Heart left ventricle (tissue), 16 donors: ENCODE measurements at regions not wholly inside any gene's neighbourhood (a gene's known extent, or its start where the extent isn't known, plus 50 kb on each side); places are given as distances from the start of the nearest gene placed in this dataset.

Experiments used
- ATAC-seq, 4 donors: fragments of 200-7000 bp; cut with Tn5 transposase; one replicate each; pipeline ENCODE4 v1.9.1; 2020 to 2022; ENCODE audit warnings: moderate library complexity in 4 of 4, mild to moderate bottlenecking in 3 of 4, moderate number of reproducible peaks in 1 of 4
- DNase-seq, 5 donors: peaks; one replicate each; pipeline ENCODE4 v3.0.0-alpha.2; 2020
- H3K27ac ChIP-seq, 12 donors: fragments of 200-600 bp; sonication (generic) in 4 of 12; one replicate each; pipeline versions ENCODE4 v1.5.0 to v1.8.0; 2016 to 2022; ENCODE audit warnings: mild to moderate bottlenecking in 2 of 12
- H3K27me3 ChIP-seq, 9 donors: fragments of 200-600 bp; sonication (generic) in 2 of 9; one replicate each; pipeline versions ENCODE4 v1.5.1 to v1.8.0; 2016 to 2022; ENCODE audit warnings: mild to moderate bottlenecking in 3 of 9
- H3K36me3 ChIP-seq, 9 donors: fragments of 200-600 bp; sonication (generic) in 2 of 9; one replicate each; pipeline versions ENCODE4 v1.5.0 to v1.8.0; 2018 to 2022; ENCODE audit warnings: mild to moderate bottlenecking in 2 of 9
- H3K4me1 ChIP-seq, 12 donors: fragments of 200-600 bp; sonication (generic) in 4 of 12; one replicate each; pipeline versions ENCODE4 v1.5.0 to v1.8.0; 2016 to 2022; ENCODE audit warnings: mild to moderate bottlenecking in 3 of 12
- H3K4me3 ChIP-seq, 12 donors: fragments of 200-600 bp; sonication (generic) in 4 of 12; one replicate each; pipeline versions ENCODE4 v1.5.0 to v1.8.0; 2017 to 2022; ENCODE audit warnings: mild to moderate bottlenecking in 9 of 12, moderate library complexity in 4 of 12
- H3K9me3 ChIP-seq, 12 donors: fragments of 200-600 bp; sonication (generic) in 4 of 12; one replicate each; pipeline versions ENCODE4 v1.5.0 to v1.8.0; 2016 to 2022; ENCODE audit warnings: mild to moderate bottlenecking in 1 of 12
- POLR2A ChIP-seq, 2 donors: fragments of 450-650 bp; IDR thresholded peaks; one replicate each; pipeline ENCODE4 v1.6.1; 2017; ENCODE audit warnings: antibody characterized with exemption in 2 of 2, mild to moderate bottlenecking in 2 of 2, moderate library complexity in 2 of 2
- WGBS, 4 donors: extraction: QIAGEN DNeasy Blood & Tissue Kit in 2 of 4; methylation state at CpG; one replicate each; pipeline versions ENCODE4 v1.1.5 to v1.1.7; 2013 to 2018; 5-methylcytosine and 5-hydroxymethylcytosine counted together
- intact Hi-C, 10 donors: fragments of 100-400 bp; cut with DNase I; formaldehyde crosslinking; loops; one replicate each; pipeline versions ENCODE4 v1.11.1 to v1.14.2; 2022
- TF ChIP-seq, protein P1 (sequence below), 12 donors: fragments of 200-600 bp; sonication (generic) in 4 of 12; IDR thresholded peaks; one replicate each; pipeline versions ENCODE4 v1.5.0 to v1.8.0; 2018 to 2022; ENCODE audit warnings: antibody characterized with exemption in 12 of 12, mild to moderate bottlenecking in 5 of 12
- donor health status: ischemic (EF 13 %, LVEDD 7.1; RV severe dilation, severe dysfunction).
- donor health status: healthy with polysubstance abuse.
- donor health status: DM: no; HTN: yes; CAD: no.
- donor health status: DM: no; HTN: no; CAD: no.
- donor health status: ischemic (EF 25% LVEDD 6.9; RV normal size, moderate dysfunction).
- donor health status: ischemic (EF 25% LVEDD 5.7; RV mildly dilated, moderate dysfunction).
- donor health status: healthy.
- donor health status: DM: yes; HTN: yes; CAD: no.
- donor health status: ischemic (EF 35%, LVEDD 5.7; RV mildly dilated, moderate dysfunction).
- donor health status: nonischemic (EF 11% LVEDD 7.7; RV severe dilation, severe dysfunction).
- donor health status: DM: yes; HTN: yes; CAD: no.
- donor health status: PGD.
- donor health status: ischemic (EF 29% LVEDD 5.4; RV normal size, mild dysfunction).
- donor health status: nonischemic (EF 23%, LVEDD 6.1; RV moderate dilation, normal function).

DNA sequence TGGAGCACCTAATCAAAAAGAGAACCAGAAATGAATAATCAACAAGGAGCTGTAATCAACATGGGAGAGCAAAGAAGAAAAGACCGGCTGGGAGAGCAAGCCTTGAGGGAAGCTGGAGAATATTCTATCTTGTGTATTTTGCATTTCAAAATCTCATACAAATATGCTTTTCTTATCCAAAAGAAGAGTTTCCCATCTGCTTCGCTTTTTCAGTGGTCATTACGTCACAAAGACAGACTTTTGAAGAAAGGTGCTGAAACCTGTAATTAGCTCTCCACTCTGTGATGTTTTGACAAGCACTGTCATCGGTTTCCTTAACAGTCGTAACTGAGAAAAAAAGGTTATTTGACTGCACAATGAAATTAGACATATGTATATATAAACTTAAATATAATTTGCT is 139.1 kb upstream of the TACR1 start:
- TF ChIP-seq, protein P1, sequence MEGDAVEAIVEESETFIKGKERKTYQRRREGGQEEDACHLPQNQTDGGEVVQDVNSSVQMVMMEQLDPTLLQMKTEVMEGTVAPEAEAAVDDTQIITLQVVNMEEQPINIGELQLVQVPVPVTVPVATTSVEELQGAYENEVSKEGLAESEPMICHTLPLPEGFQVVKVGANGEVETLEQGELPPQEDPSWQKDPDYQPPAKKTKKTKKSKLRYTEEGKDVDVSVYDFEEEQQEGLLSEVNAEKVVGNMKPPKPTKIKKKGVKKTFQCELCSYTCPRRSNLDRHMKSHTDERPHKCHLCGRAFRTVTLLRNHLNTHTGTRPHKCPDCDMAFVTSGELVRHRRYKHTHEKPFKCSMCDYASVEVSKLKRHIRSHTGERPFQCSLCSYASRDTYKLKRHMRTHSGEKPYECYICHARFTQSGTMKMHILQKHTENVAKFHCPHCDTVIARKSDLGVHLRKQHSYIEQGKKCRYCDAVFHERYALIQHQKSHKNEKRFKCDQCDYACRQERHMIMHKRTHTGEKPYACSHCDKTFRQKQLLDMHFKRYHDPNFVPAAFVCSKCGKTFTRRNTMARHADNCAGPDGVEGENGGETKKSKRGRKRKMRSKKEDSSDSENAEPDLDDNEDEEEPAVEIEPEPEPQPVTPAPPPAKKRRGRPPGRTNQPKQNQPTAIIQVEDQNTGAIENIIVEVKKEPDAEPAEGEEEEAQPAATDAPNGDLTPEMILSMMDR (IDR thresholded peaks at IDR 0.05) = no peak
- TF ChIP-seq POLR2A (IDR thresholded peaks at IDR 0.05) = no peak
- peaks cover 0 to 5% (median 0%) of the 10 kb centered on the region in 12 donors for H3K4me1 ChIP-seq
- no peaks in the 10 kb centered on the region for H3K9me3 ChIP-seq
- DNase-seq = no peak
- 75 to 83% (median 76%) methylated on average over 5 of the region's 5 CpGs for WGBS, 4 donors
- intact Hi-C loops = no loop called here
- H3K4me3 ChIP-seq = no peak overlapping the region
- H3K27me3 ChIP-seq = no peaks in the 10 kb centered on the region
- ATAC-seq = no peak
- H3K36me3 ChIP-seq = no peaks in the 10 kb centered on the region
- H3K27ac ChIP-seq = no peak overlapping the region

DNA sequence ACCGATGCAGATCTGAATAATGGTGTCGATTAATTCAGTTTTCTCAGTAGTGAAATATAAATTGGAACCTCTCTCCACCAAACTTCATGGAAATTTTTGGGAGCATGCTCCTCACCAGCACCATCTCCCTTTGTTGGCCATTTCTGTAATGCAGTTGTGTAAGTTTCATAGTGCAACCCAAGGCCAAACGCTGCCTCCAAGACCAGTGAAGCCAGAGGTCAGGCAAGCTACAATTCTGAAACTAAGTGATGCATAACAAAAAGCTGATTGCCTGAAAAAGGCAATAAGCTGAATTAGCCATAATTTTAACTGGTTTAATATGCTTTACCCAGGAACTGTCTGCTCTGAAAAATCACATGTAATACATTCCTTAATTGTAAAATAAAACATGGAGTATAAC is 138.3 kb upstream of the TACR1 start:
- TF ChIP-seq, protein P1 (IDR thresholded peaks at IDR 0.05) = no peak
- no peak for TF ChIP-seq POLR2A (IDR thresholded peaks at IDR 0.05)
- no peak overlapping the region for H3K4me3 ChIP-seq
- 86 to 92% (median 89%) methylated on average over 3 of the region's 3 CpGs for WGBS, 4 donors
- peaks cover 0 to 5% (median 0%) of the 10 kb centered on the region in 12 donors for H3K4me1 ChIP-seq
- intact Hi-C loops = no loop called here
- DNase-seq = no peak
- no peak for ATAC-seq
- H3K27me3 ChIP-seq = no peaks in the 10 kb centered on the region
- no peaks in the 10 kb centered on the region for H3K36me3 ChIP-seq
- no peaks in the 10 kb centered on the region for H3K9me3 ChIP-seq
- no peak overlapping the region for H3K27ac ChIP-seq

DNA sequence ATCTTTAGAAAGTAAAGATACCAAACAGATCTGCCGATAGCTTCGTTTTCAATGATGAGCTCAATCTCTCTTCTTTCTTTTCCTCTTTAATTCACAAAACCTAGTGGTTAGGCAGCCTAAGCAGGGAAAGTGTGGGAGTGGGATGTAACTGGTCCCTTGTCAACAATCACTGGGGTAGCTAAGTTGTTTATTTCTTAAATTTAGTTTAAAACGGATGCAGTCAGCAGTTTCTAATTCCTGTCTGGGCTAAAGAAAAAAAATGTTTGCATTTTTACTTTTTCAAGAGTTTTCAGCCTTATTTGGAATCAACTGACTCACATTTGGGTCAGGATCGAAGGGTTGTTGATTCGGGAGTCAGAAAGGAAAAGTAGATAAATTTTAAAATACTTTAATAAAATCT is 137.7 kb upstream of the TACR1 start:
- H3K36me3 ChIP-seq = no peaks in the 10 kb centered on the region
- H3K9me3 ChIP-seq = no peaks in the 10 kb centered on the region
- no peak overlapping the region for H3K27ac ChIP-seq
- DNase-seq (no peak), ATAC-seq (no peak)
- TF ChIP-seq, protein P1 (IDR thresholded peaks at IDR 0.05) = no peak
- TF ChIP-seq POLR2A (IDR thresholded peaks at IDR 0.05) = no peak
- H3K27me3 ChIP-seq = no peaks in the 10 kb centered on the region
- intact Hi-C loops = no loop called here
- H3K4me3 ChIP-seq = no peak overlapping the region
- H3K4me1 ChIP-seq = peaks cover 0 to 5% (median 0%) of the 10 kb centered on the region in 12 donors
- WGBS, 4 donors = 37 to 56% (median 48%) methylated on average over 5 of the region's 5 CpGs

DNA sequence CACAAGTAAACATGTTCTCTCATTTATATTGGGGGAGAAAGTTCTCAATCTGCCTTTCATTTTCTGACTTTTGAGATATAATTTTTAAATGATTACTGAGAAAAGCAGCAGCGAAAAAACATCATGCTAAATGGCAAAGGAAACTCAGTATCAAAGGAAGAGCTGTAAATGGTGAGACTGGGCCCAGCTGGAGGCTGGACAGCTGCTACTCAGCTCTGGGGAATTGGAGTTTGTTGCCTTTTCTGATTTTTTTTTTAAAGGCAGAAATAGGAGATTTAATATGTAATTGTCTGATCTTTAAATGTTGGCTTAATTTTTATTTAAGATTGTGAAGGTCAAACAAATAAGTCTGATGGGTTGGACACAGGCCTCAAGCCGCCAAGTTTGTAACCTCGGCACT is 137.1 kb upstream of the TACR1 start:
- no peaks in the 10 kb centered on the region for H3K36me3 ChIP-seq
- no peak for ATAC-seq
- intact Hi-C loops = no loop called here
- TF ChIP-seq POLR2A (IDR thresholded peaks at IDR 0.05) = no peak
- TF ChIP-seq, protein P1 (IDR thresholded peaks at IDR 0.05) = no peak
- peaks cover 0 to 5% (median 0%) of the 10 kb centered on the region in 12 donors for H3K4me1 ChIP-seq
- no peaks in the 10 kb centered on the region for H3K9me3 ChIP-seq
- no peak for DNase-seq
- no peak overlapping the region for H3K4me3 ChIP-seq
- WGBS, 4 donors = 61 to 76% (median 66%) methylated on average over 3 of the region's 3 CpGs
- no peak overlapping the region for H3K27ac ChIP-seq
- no peaks in the 10 kb centered on the region for H3K27me3 ChIP-seq
